ENCODE measurements at regions not wholly inside any gene's neighbourhood (a gene's known extent, or its start where the extent isn't known, plus 50 kb on each side); places are given as distances from the start of the nearest gene placed in this dataset.
"Not testable (repeated sequence)": the region's sequence is repeated elsewhere in the genome, so short reads cannot be mapped to it uniquely, and the experiment has no call there.

GRCh38 chr4:121584836-121585235, 111.9 kb downstream of the ANXA5 start:
- no peak for DNase-seq (ENCODE audit: low read depth)
- no peak overlapping the region for H3K4me3 ChIP-seq (ENCODE audit: low read depth, low read length)
- TF ChIP-seq MAX (IDR thresholded peaks at IDR 0.05; ENCODE audit: low read depth, low read length) (no peak), POLR2A (IDR thresholded peaks at IDR 0.05; ENCODE audit: extremely low read depth, insufficient read length) (no peak), CTCF (IDR thresholded peaks at IDR 0.05; ENCODE audit: low read depth, low read length) (no peak), MYC (IDR thresholded peaks at IDR 0.05; ENCODE audit: low read depth, low read length) (no peak)

- DNase-seq (ENCODE audit: low read depth): no peak
- TF ChIP-seq POLR2A (IDR thresholded peaks at IDR 0.05; ENCODE audit: extremely low read depth, insufficient read length): no peak
- no peak for TF ChIP-seq MAX (IDR thresholded peaks at IDR 0.05; ENCODE audit: low read depth, low read length)
- no peak for TF ChIP-seq CTCF (IDR thresholded peaks at IDR 0.05; ENCODE audit: low read depth, low read length)
- TF ChIP-seq MYC (IDR thresholded peaks at IDR 0.05; ENCODE audit: low read depth, low read length): no peak
- no peak overlapping the region for H3K4me3 ChIP-seq (ENCODE audit: low read depth, low read length)
Measured at GRCh38 chr4:121583396-121583795, 113.4 kb downstream of the ANXA5 start.

GRCh38 chr4:121582296-121582695, 114.5 kb downstream of the ANXA5 start:
- TF ChIP-seq POLR2A (IDR thresholded peaks at IDR 0.05; ENCODE audit: extremely low read depth, insufficient read length) (no peak), MYC (IDR thresholded peaks at IDR 0.05; ENCODE audit: low read depth, low read length) (no peak), MAX (IDR thresholded peaks at IDR 0.05; ENCODE audit: low read depth, low read length) (no peak), CTCF (IDR thresholded peaks at IDR 0.05; ENCODE audit: low read depth, low read length) (no peak)
- no peak overlapping the region for H3K4me3 ChIP-seq (ENCODE audit: low read depth, low read length)
- no peak for DNase-seq (ENCODE audit: low read depth)

GRCh38 chr4:121575392-121575791, 121.4 kb downstream of the ANXA5 start:
- not testable (repeated sequence) for H3K4me3 ChIP-seq (ENCODE audit: low read depth, low read length); DNase-seq (ENCODE audit: low read depth)

- no peak for TF ChIP-seq POLR2A (IDR thresholded peaks at IDR 0.05; ENCODE audit: extremely low read depth, insufficient read length)
- no peak for TF ChIP-seq CTCF (IDR thresholded peaks at IDR 0.05; ENCODE audit: low read depth, low read length)
- no peak overlapping the region for H3K4me3 ChIP-seq (ENCODE audit: low read depth, low read length)
- DNase-seq (ENCODE audit: low read depth): peak; percentile 21
Measured at GRCh38 chr4:121574618-121575017, 122.2 kb downstream of the ANXA5 start.

- TF ChIP-seq CTCF (IDR thresholded peaks at IDR 0.05; ENCODE audit: low read depth, low read length) (no peak), POLR2A (IDR thresholded peaks at IDR 0.05; ENCODE audit: extremely low read depth, insufficient read length) (no peak), MYC (IDR thresholded peaks at IDR 0.05; ENCODE audit: low read depth, low read length) (no peak), MAX (IDR thresholded peaks at IDR 0.05; ENCODE audit: low read depth, low read length) (no peak)
- no peak overlapping the region for H3K4me3 ChIP-seq (ENCODE audit: low read depth, low read length)
- DNase-seq (ENCODE audit: low read depth): no peak
Measured at GRCh38 chr4:121567748-121568147, 129.0 kb downstream of the ANXA5 start.

All from NB4 (cell line).